NCI-H526 treated with DMSO at 0.1 percent for 48 hours (cell line): ENCODE measurements at regions not wholly inside any gene's neighbourhood (a gene's known extent, or its start where the extent isn't known, plus 50 kb on each side); places are given as distances from the start of the nearest gene placed in this dataset.
"Not testable (repeated sequence)": the region's sequence is repeated elsewhere in the genome, so short reads cannot be mapped to it uniquely, and the experiment has no call there.

ENCODE experiments used
- DNase-seq: peaks from one replicate; lab custom pipeline; 2025; lab: John Stamatoyannopoulos, UW

DNA sequence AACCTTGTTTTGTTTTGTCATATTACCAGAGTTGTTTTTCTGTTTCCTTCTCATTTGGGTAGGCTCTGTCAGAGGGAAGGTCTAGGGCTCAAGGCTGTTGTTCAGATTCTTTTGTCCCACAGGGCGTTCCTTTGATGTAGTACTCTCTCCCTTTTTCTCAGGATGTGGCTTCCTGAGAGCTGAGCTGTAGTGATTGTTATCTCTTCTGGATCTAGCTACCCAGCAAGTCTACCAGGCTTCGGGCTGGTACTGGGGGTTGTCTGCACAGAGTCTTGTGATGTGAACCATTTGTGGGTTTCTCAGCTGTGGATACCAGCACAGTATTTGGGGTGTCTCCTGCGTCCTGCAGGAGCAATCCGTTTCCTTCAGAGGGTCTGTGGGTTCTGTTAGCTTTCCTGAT, 74.2 kb upstream of the GNG12 start:
- not testable (repeated sequence) for DNase-seq

DNA sequence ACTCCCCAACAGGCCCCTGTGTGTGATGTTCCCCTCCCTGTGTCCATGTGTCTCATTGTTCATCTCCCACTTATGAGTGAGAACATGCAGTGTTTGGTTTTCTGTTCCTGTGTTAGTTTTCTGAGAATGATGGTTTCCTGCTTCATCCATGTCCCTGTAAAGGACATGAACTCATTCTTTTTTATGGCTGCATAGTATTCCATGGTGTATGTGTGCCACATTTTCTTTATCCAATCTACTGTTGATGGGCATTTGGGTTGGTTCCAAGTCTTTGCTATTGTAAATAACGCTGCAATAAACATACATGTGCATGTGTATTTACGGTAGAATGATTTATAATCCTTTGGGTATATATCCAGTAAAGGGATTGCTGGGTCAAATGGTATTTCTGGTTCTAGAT, 72.7 kb upstream of the GNG12 start:
- not testable (repeated sequence) for DNase-seq

DNA sequence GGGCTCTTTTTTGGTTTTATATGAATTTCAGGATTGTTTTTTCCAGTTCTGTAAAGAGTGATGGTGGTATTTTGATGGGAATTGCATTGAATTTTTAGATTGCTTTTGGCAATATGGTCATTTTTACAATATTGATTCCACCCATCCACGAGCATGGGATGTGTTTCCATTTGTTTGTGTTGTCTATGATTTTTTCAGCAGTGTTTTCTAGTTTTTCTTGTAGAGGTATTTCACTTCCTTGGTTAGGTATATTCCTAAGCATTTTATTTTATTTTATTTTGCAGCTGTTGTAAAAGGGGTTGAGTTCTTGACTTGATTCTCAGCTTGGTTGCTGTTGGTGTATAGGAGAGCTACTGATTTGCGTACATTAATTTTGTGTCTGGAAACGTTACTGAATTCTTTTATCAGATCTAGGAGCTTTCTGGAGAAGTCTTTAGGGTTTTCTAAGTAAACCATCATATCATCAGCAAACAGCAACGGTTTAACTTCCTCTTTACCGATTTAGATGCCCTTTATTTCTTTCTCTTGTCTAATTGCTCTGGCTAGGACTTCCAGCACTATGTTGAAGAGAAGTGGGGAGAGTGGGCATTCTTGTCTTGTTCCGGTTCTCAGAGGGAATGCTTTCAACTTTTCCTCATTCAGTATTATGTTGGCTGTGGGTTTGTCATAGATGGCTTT, 69.4 kb upstream of the GNG12 start:
- DNase-seq, result not testable (repeated sequence)

DNA sequence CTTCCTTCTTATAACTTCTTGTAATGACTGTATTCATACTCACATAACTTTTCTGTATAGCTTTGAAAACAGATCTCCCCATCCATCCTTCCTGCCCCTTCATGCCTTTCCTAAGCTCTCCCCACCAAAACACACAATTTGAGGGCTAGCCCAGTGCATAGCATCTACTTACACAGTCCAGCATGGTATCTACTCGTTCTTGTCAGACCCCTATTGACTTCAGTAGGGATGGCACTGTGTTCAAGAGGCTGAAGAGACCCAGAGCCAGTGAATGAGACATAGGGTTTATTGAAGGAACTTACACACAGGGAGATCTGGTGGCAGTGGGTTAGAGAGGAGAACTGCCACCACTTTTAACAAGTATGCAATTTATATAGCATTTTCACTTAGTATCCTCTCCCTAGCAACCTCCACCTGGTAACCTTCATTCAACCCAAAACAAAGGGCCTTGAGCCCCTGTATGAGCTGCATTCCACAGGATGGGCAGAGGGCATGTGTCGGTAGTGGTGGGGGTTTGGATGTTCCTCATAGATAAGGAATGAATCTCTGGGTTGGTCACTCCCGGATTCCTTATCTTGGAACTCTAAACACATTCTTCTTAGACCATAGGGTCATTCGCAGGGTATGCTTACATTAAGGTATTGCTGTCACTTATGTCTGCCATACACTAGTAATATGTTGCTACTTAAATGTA, 64.9 kb upstream of the GNG12 start:
- DNase-seq, result no peak

DNA sequence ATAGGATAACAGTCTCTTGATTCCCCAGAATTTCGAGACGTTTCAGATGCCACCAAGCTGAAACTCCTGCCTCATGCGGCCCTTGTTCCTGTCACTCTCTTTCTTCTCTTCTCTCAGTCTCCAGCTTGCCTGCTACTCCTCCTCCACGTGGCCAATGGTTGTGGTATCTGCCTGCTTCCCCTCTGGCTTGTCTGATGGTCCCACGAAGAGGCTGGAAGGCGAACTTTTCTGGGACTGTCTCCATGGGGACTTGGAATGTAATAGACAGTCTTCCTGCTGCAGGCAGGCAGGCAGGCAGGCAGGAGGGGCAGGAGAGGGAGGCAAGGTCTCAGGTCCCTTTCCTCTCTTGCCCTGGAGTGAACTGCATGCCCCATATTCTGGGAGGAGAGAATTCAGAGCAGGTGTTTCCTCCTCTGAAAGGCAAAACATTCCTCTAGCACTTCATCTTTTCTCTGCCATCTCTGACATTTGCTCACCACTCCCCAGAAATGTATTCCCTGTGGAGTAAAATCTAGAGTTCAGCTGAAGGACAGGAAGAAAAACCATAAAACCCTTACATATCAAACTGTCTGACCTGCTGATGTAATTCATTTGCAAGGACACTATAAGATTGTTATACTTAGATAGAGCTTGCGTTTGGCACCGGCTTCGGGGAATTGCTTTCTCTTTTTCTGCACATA, 64.1 kb upstream of the GNG12 start:
- no peak for DNase-seq

DNA sequence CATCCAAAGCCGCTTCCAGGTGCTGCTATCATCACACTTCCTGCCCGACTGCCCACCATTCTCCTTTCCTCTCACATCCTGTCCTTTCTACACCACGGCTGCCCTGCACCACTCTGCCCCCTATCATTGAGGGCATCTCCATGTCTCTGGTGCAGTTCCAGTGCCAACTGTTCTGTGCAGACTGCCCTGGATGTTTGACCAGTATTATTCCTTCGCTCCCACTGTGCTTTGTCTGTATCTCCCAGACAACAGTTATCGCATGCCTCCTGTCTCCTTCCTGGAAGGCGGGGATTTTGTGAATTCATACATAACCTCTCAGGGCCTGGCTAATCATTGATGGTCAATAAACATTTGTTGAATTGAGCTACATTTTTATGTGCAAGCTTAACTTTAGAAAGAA, 63.6 kb upstream of the GNG12 start:
- no peak for DNase-seq

DNA sequence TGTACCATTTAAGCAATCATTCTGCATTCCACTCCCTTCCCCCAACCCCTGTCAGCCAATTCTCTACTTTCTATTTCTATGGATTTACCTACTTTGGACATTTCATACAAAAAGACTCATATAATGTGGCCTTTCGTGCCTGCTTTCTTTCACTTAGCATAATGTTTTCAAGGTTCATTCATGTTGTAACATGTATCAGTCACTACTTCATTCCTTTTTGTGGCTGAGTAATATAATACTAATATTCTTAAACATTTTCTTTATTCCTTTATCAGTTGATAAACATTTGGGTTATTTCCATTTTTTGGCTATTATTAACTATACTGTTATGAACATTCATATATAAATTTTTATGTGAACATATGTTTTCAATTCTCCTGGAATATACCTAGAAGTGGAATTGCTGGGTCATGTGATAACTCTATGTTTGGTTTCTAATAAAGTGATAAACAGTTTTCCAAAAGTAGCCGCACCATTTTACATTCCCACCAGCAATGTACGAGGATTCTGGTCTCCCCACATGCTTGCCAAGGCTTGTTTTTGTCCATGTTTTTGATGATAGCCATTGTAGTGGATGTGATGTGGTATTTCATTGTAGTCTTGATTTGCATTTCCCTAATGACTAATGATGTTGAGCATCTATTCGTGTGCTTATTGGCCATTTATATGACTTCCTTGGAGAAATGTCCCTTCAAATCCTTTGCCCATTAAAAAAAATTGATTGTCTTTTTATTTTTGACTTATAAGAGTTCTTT, 61.9 kb upstream of the GNG12 start:
- no peak for DNase-seq

DNA sequence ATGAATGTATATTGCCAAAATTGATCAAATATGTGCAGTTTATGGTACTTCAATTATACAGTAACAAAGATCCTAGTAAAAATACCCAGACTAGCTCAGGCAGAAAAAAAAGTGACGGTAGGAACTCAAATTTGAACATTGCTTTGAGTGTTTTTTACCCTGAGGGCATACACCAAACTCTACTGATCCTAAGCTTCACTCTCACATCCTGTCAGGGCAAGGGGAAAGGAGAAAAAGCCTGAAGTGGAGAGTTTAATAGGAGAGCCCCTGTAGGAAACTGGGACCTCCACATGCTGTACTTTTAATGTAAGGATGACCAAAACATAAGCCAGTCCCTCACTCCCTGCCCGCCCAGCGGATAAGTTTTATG, 59.8 kb upstream of the GNG12 start:
- DNase-seq, result no peak

DNA sequence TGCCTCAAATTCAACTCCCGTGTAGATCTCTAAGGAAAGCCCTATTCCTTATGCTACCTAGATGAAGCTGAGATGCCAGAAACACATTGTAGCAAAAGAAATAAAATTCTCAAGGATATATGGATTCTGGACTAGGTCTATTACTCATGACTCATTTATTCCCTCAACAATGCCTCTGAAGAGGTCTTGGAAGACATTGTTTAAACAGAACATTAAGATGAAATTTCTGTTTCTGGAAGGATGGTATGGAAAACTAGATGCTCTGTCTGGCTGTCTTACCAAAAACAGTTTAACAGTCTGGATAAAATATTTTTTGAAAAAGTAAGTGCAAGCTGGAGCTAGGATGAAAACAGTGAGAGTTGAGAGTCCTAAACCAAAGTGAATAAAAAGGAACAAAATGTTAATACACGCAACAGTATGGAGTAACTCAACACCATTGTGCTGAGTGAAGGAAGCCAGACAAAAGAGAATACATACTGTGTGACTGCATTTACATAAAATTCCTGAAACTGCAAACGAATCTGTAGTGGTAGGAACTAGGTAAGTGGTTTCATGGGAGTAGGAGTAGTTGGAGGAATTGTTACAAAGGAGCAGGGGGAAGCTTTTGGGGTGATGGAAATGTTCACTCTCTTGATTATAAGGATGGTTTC, 59.3 kb upstream of the GNG12 start:
- DNase-seq, result no peak

DNA sequence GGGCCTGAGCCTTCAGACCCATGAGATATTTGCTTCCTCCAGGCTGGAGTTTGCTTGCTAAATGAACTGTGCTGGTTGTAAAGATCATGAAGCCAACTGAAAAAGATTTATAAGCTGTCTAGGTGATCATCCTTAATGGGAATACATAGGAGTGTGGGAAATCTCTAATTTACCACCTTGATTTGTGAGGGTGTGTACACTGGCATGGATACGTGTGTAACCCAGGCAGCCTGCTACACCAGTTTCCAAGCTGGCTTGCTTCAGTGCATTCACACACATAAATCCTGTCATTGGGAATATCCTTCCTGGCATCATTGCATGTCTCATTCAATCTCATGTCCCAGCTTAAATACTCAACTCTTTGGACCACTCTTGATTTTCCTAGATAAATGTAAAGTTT, 57.6 kb upstream of the GNG12 start:
- DNase-seq, result no peak

DNA sequence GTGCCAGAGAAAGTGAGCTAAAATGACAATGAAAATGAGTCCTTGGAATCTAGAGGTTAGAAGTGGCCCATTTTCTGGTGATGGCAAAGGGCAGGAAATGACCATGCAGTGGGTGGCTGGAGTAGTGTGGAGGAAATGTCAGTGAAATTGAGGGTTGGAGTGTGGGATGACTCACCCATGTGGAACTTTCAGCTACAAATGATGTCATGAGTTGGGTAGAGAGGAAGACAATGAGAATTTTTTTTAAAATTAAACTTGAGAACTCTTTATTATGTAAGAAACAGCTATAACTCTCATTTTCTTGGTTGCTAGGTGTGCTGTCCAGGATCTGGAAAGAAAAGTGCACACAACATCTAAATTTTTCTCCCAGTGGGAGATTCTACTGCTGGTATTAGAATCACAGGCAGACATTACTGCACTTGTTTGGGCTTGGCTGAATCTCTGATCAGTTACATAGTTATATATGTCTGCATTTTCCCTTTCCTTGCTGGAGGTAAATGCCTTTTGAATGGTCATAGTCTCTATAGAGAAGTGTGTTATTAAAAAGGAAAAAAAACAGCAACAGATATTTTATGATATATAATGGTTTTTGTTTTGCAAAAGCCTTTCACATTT, 56.8 kb upstream of the GNG12 start:
- no peak for DNase-seq

DNA sequence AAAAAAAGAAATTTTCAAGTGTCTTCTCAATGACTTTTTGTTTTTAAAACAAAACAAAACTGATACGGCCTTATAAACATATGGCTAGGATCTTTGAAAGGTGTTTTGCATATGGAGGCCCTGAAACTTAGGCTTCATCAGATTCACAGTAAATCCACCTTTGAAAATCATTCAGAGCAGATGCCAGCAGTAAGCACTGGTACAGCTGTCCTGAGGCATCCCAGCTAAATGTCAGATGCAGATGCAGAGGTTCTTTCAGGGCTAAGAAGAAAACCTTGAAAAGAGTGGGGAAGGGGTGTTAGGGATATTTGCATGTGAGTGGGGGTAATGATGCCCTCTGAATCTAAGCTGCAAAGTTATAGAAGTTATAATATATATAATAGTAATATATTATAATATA, 56.2 kb upstream of the GNG12 start:
- peak; percentile 17 for DNase-seq

DNA sequence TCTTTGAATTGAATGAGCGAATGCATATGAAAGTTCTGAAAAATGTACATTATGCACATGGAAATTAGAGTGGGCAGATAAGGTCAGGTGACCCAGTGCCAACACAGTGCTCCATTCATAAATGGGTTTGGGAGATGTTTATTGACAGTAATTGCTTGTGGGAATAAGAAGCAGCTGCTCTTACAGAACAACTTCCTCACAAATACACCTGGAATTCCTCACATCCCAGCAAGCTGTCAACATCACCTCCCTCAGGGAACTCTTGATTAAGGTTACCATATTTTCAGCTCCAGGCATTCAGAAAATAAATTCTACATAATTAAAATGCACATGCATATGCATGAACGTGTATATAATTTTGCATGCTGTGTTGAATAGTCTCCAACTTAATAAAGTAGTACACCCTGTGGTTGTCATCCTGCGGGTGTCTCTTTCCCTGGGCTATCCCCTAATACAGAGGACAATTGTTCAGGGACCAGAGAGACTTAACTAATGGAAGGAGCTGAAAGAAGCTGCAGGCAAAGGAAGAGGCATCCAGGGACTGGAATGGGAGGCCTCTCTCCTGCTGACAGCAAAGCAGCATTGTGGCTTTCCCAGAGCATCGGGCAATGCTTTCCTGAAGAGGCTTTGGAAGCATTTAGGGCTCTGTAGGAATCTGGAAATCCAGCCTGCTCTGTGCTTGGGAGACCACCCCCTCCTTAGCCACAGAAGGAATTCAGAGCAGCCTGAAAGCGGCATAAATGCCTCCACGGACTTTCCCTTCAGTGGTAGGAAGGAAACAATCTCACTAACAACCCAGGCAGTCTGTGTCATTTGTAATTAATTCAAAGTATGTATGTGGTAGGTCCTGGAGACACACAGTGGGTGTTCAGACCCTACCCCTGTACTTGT, 55.2 kb upstream of the GNG12 start:
- DNase-seq, result peak; percentile 84

DNA sequence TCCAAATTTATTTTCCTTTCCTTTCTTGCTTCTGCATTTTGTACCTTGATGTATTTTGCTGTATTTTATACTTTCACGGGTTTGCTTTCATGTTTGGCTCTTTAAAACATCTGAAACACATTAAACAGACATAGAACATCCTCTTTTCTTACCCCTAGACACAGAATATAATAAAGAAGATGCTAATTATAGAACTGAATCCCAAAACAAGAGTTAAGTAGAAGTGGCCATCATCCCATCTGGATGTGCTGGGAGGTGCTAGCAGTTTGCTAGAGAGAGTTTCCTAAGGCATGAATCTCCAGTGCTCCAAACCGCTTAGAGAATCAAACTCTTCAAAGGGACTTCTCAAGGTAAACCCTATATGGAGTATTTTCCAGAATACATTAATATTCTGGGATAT, 53.9 kb upstream of the GNG12 start:
- DNase-seq, result no peak

DNA sequence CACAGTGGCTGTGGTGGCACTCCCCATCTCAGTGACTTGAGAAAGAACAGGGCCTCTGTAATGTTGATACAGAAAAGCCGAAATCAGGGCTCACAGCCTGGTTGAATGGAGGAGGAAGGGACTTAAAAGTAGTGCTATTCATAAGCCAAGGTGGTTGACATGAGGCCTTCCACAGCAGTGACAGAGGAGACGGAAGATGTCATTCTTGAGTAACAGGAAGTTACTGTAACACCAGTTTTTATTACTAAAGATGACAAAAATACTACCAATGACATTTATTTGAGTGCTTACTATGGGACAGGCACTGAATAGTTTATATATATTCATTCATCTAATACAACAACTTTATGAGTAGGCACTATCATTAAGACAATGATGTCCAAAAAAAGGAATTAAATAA, 52.8 kb upstream of the GNG12 start:
- DNase-seq, result no peak

DNA sequence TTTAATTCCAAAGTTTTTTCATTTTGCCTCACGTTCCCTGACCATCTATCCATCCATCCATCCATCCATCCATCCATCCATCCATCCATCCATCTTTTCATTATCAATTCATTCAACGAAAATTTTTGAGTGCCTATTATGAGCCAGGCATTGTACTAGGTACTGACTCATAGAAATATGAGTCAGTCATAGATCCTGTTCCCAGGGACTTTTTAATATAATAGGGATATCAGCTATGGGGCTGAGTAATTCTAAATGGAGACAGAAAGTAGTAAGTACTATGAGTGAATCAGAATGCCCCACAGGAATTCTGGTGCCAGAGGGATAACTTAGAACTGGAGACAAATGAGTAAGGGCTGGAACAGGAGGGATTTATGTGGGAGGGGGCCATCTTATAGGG, 49.8 kb upstream of the GNG12 start:
- no peak for DNase-seq
